ENCODE measurements at regions not wholly inside any gene's neighbourhood (a gene's known extent, or its start where the extent isn't known, plus 50 kb on each side); places are given as distances from the start of the nearest gene placed in this dataset.

GRCh38 chr1:208910161-208910560, 666.0 kb upstream of the PLXNA2 start:
- no peak for DNase-seq (ENCODE audit: insufficient read length, low spot score)
- no peak for TF ChIP-seq POU2F2 (IDR thresholded peaks at IDR 0.05; ENCODE audit: low read depth, low read length)
- TF ChIP-seq POLR2AphosphoS5 (IDR thresholded peaks at IDR 0.05; ENCODE audit: low read depth, low read length) = no peak
- no peak for TF ChIP-seq PAX5 (IDR thresholded peaks at IDR 0.05; ENCODE audit: insufficient read depth, low read length, severe bottlenecking)
- no peak for TF ChIP-seq POLR2A (IDR thresholded peaks at IDR 0.05; ENCODE audit: low read depth, low read length)
- no peak for TF ChIP-seq SPI1 (IDR thresholded peaks at IDR 0.05; ENCODE audit: low read depth, low read length)
- TF ChIP-seq TAF1 (IDR thresholded peaks at IDR 0.05; ENCODE audit: low read depth, low read length) = no peak
- no peak for FAIRE-seq

- DNase-seq (ENCODE audit: insufficient read length, low spot score) (no peak), FAIRE-seq (no peak)
- TF ChIP-seq POLR2AphosphoS5 (IDR thresholded peaks at IDR 0.05; ENCODE audit: low read depth, low read length) = no peak
- no peak for TF ChIP-seq POLR2A (IDR thresholded peaks at IDR 0.05; ENCODE audit: low read depth, low read length)
- no peak for TF ChIP-seq PAX5 (IDR thresholded peaks at IDR 0.05; ENCODE audit: insufficient read depth, low read length, severe bottlenecking)
- TF ChIP-seq TAF1 (IDR thresholded peaks at IDR 0.05; ENCODE audit: low read depth, low read length) = no peak
Observed at GRCh38 chr1:208917281-208917680, 666.2 kb upstream of the CAMK1G start.

GRCh38 chr1:208917723-208918122, 665.8 kb upstream of the CAMK1G start:
- DNase-seq (ENCODE audit: insufficient read length, low spot score) (no peak), FAIRE-seq (no peak)
- no peak for TF ChIP-seq TAF1 (IDR thresholded peaks at IDR 0.05; ENCODE audit: low read depth, low read length)

GRCh38 chr1:208918160-208918559, 665.4 kb upstream of the CAMK1G start:
- FAIRE-seq = no peak

GRCh38 chr1:208919371-208919770, 664.1 kb upstream of the CAMK1G start:
- FAIRE-seq (no peak), DNase-seq (ENCODE audit: insufficient read length, low spot score) (no peak)
- TF ChIP-seq TAF1 (IDR thresholded peaks at IDR 0.05; ENCODE audit: low read depth, low read length) (no peak), POU2F2 (IDR thresholded peaks at IDR 0.05; ENCODE audit: low read depth, low read length) (no peak), POLR2AphosphoS5 (IDR thresholded peaks at IDR 0.05; ENCODE audit: low read depth, low read length) (no peak), POLR2A (IDR thresholded peaks at IDR 0.05; ENCODE audit: low read depth, low read length) (no peak), PAX5 (IDR thresholded peaks at IDR 0.05; ENCODE audit: insufficient read depth, low read length, severe bottlenecking) (no peak), SPI1 (IDR thresholded peaks at IDR 0.05; ENCODE audit: low read depth, low read length) (no peak)

More at GRCh38 chr1:208918160-208918559, 665.4 kb upstream of the CAMK1G start:
- TF ChIP-seq POLR2AphosphoS5 (IDR thresholded peaks at IDR 0.05; ENCODE audit: low read depth, low read length) = no peak
- TF ChIP-seq PAX5 (IDR thresholded peaks at IDR 0.05; ENCODE audit: insufficient read depth, low read length, severe bottlenecking) = no peak
- TF ChIP-seq POLR2A (IDR thresholded peaks at IDR 0.05; ENCODE audit: low read depth, low read length) = no peak
- no peak for TF ChIP-seq TAF1 (IDR thresholded peaks at IDR 0.05; ENCODE audit: low read depth, low read length)
- TF ChIP-seq SPI1 (IDR thresholded peaks at IDR 0.05; ENCODE audit: low read depth, low read length) = no peak
- no peak for TF ChIP-seq POU2F2 (IDR thresholded peaks at IDR 0.05; ENCODE audit: low read depth, low read length)
- no peak for DNase-seq (ENCODE audit: insufficient read length, low spot score)

- FAIRE-seq = no peak
- TF ChIP-seq TAF1 (IDR thresholded peaks at IDR 0.05; ENCODE audit: low read depth, low read length) (no peak), SPI1 (IDR thresholded peaks at IDR 0.05; ENCODE audit: low read depth, low read length) (no peak), POU2F2 (IDR thresholded peaks at IDR 0.05; ENCODE audit: low read depth, low read length) (no peak), POLR2AphosphoS5 (IDR thresholded peaks at IDR 0.05; ENCODE audit: low read depth, low read length) (no peak), POLR2A (IDR thresholded peaks at IDR 0.05; ENCODE audit: low read depth, low read length) (no peak), PAX5 (IDR thresholded peaks at IDR 0.05; ENCODE audit: insufficient read depth, low read length, severe bottlenecking) (no peak)
Observed at GRCh38 chr1:208921259-208921658, 662.3 kb upstream of the CAMK1G start.

GRCh38 chr1:208923456-208923855, 660.1 kb upstream of the CAMK1G start:
- TF ChIP-seq POLR2AphosphoS5 (IDR thresholded peaks at IDR 0.05; ENCODE audit: low read depth, low read length) = no peak
- no peak for TF ChIP-seq POLR2A (IDR thresholded peaks at IDR 0.05; ENCODE audit: low read depth, low read length)
- no peak for TF ChIP-seq TAF1 (IDR thresholded peaks at IDR 0.05; ENCODE audit: low read depth, low read length)
- TF ChIP-seq SPI1 (IDR thresholded peaks at IDR 0.05; ENCODE audit: low read depth, low read length) = no peak
- no peak for TF ChIP-seq PAX5 (IDR thresholded peaks at IDR 0.05; ENCODE audit: insufficient read depth, low read length, severe bottlenecking)
- TF ChIP-seq POU2F2 (IDR thresholded peaks at IDR 0.05; ENCODE audit: low read depth, low read length) = no peak
- FAIRE-seq (no peak), DNase-seq (ENCODE audit: insufficient read length, low spot score) (no peak)

More at GRCh38 chr1:208921259-208921658, 662.3 kb upstream of the CAMK1G start:
- no peak for DNase-seq (ENCODE audit: insufficient read length, low spot score)

GRCh38 chr1:208923946-208924720, 659.4 kb upstream of the CAMK1G start:
- DNase-seq (ENCODE audit: insufficient read length, low spot score) = no peak
- no peak for TF ChIP-seq TAF1 (IDR thresholded peaks at IDR 0.05; ENCODE audit: low read depth, low read length)
- TF ChIP-seq POU2F2 (IDR thresholded peaks at IDR 0.05; ENCODE audit: low read depth, low read length) = no peak
- no peak for FAIRE-seq

GRCh38 chr1:208924928-208925327, 658.6 kb upstream of the CAMK1G start:
- FAIRE-seq (no peak), DNase-seq (ENCODE audit: insufficient read length, low spot score) (no peak)

GRCh38 chr1:208928349-208929010, 655.0 kb upstream of the CAMK1G start:
- DNase-seq (ENCODE audit: insufficient read length, low spot score) (no peak), FAIRE-seq (no peak)
- TF ChIP-seq TAF1 (IDR thresholded peaks at IDR 0.05; ENCODE audit: low read depth, low read length) (no peak), POLR2AphosphoS5 (IDR thresholded peaks at IDR 0.05; ENCODE audit: low read depth, low read length) (no peak), SPI1 (IDR thresholded peaks at IDR 0.05; ENCODE audit: low read depth, low read length) (no peak), PAX5 (IDR thresholded peaks at IDR 0.05; ENCODE audit: insufficient read depth, low read length, severe bottlenecking) (no peak), POLR2A (IDR thresholded peaks at IDR 0.05; ENCODE audit: low read depth, low read length) (no peak), POU2F2 (IDR thresholded peaks at IDR 0.05; ENCODE audit: low read depth, low read length) (no peak)

More at GRCh38 chr1:208924928-208925327, 658.6 kb upstream of the CAMK1G start:
- no peak for TF ChIP-seq POU2F2 (IDR thresholded peaks at IDR 0.05; ENCODE audit: low read depth, low read length)
- TF ChIP-seq POLR2AphosphoS5 (IDR thresholded peaks at IDR 0.05; ENCODE audit: low read depth, low read length) = no peak
- no peak for TF ChIP-seq SPI1 (IDR thresholded peaks at IDR 0.05; ENCODE audit: low read depth, low read length)
- no peak for TF ChIP-seq TAF1 (IDR thresholded peaks at IDR 0.05; ENCODE audit: low read depth, low read length)
- no peak for TF ChIP-seq PAX5 (IDR thresholded peaks at IDR 0.05; ENCODE audit: insufficient read depth, low read length, severe bottlenecking)
- no peak for TF ChIP-seq POLR2A (IDR thresholded peaks at IDR 0.05; ENCODE audit: low read depth, low read length)

Data from GM12891 (cell line).